HL-60 (cell line): ENCODE measurements at regions not wholly inside any gene's neighbourhood (a gene's known extent, or its start where the extent isn't known, plus 50 kb on each side); places are given as distances from the start of the nearest gene placed in this dataset.

Source experiments
- DNase-seq, 2 experiments: peaks; one replicate each; pipeline ENCODE4 v3.0.0-alpha.2; 2010 to 2020; ENCODE audit warnings: low read depth in 1 of 2, low spot score in 1 of 2
- H3K27ac ChIP-seq: fragments of 250-450 bp; sonication (Bioruptor Pico); replicated peaks from 2 replicates; pipeline ENCODE4 v1.5.1; 2020; ENCODE audit warnings: mild to moderate bottlenecking, moderate library complexity
- H3K27me3 ChIP-seq: fragments of 250-450 bp; sonication (Bioruptor Pico); 2 replicates; pipeline ENCODE4 v1.5.1; 2021; ENCODE audit warnings: mild to moderate bottlenecking, moderate library complexity; ENCODE audit not compliant: insufficient read depth, poor library complexity, severe bottlenecking
- H3K4me3 ChIP-seq: replicated peaks from 2 replicates; pipeline ENCODE4 v1.5.1; 2011; ENCODE audit warnings: mild to moderate bottlenecking, control low read depth, low read length; ENCODE audit not compliant: insufficient read depth
- GABPA ChIP-seq: IDR thresholded peaks from 2 replicates; pipeline ENCODE4 v1.6.1; 2012; ENCODE audit warnings: low read depth
- POLR2AphosphoS5 ChIP-seq: IDR thresholded peaks from 2 replicates; pipeline ENCODE4 v1.6.1; 2012; ENCODE audit warnings: low read depth
- SPI1 ChIP-seq: IDR thresholded peaks from 2 replicates; pipeline ENCODE4 v1.6.1; 2012; ENCODE audit warnings: low read depth, mild to moderate bottlenecking, borderline replicate concordance
- TF ChIP-seq, protein P1 (sequence below): IDR thresholded peaks from 2 replicates; pipeline ENCODE4 v1.6.1; 2012; ENCODE audit warnings: low read depth; ENCODE audit not compliant: insufficient replicate concordance
- TF ChIP-seq, protein P2 (sequence below): IDR thresholded peaks from one replicate; pipeline ENCODE4 v1.5.1; 2011; ENCODE audit warnings: low read length, control low read depth, inconsistent platforms; ENCODE audit not compliant: insufficient read depth

DNA sequence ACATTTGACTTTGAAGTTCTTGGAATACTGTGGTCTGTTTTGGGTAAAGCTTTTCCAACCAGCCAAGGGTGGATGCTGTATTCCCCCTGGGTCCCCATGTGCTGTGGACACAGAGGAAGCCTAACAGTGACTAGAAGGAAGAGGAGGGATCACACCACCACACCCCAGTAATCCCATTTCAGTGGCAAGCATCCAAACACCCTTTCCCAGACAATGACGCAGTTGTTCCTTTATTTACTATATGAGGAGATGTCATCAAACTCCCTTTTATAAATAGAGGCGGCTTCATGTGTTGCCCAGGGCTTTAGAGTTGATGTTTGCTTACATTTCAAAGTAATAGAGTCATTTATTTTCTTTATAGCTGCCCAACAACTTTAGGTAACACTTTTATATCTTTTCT, 959.4 kb upstream of the GYPC start:
- TF ChIP-seq GABPA (no peak), POLR2AphosphoS5 (no peak)
- TF ChIP-seq, protein P1, sequence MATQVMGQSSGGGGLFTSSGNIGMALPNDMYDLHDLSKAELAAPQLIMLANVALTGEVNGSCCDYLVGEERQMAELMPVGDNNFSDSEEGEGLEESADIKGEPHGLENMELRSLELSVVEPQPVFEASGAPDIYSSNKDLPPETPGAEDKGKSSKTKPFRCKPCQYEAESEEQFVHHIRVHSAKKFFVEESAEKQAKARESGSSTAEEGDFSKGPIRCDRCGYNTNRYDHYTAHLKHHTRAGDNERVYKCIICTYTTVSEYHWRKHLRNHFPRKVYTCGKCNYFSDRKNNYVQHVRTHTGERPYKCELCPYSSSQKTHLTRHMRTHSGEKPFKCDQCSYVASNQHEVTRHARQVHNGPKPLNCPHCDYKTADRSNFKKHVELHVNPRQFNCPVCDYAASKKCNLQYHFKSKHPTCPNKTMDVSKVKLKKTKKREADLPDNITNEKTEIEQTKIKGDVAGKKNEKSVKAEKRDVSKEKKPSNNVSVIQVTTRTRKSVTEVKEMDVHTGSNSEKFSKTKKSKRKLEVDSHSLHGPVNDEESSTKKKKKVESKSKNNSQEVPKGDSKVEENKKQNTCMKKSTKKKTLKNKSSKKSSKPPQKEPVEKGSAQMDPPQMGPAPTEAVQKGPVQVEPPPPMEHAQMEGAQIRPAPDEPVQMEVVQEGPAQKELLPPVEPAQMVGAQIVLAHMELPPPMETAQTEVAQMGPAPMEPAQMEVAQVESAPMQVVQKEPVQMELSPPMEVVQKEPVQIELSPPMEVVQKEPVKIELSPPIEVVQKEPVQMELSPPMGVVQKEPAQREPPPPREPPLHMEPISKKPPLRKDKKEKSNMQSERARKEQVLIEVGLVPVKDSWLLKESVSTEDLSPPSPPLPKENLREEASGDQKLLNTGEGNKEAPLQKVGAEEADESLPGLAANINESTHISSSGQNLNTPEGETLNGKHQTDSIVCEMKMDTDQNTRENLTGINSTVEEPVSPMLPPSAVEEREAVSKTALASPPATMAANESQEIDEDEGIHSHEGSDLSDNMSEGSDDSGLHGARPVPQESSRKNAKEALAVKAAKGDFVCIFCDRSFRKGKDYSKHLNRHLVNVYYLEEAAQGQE, result no peak
- H3K4me3 ChIP-seq, result no peak overlapping the region
- H3K27me3 ChIP-seq, result no peaks in the 10 kb centered on the region
- no peak overlapping the region for H3K27ac ChIP-seq
- DNase-seq, result no peak

DNA sequence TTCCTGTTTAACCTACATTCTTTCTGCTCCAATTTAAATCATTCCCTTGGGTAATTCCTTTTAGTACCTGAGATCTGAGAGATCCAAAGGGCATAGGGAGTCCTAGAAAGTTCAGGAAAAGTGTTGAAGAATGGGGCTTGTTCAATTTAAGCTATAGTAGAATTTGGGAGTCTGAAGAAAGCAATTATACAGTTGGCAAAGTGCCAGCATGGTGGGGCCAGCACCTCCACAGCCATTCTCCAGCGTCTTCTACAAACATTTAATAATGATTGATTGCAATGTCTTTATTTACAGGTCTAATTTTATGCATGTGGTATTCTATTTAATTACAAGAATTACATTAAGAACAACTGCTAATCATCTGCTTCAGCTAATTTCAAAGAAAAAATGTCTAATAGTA, 957.7 kb upstream of the GYPC start:
- TF ChIP-seq SPI1, result no peak
- TF ChIP-seq, protein P2, sequence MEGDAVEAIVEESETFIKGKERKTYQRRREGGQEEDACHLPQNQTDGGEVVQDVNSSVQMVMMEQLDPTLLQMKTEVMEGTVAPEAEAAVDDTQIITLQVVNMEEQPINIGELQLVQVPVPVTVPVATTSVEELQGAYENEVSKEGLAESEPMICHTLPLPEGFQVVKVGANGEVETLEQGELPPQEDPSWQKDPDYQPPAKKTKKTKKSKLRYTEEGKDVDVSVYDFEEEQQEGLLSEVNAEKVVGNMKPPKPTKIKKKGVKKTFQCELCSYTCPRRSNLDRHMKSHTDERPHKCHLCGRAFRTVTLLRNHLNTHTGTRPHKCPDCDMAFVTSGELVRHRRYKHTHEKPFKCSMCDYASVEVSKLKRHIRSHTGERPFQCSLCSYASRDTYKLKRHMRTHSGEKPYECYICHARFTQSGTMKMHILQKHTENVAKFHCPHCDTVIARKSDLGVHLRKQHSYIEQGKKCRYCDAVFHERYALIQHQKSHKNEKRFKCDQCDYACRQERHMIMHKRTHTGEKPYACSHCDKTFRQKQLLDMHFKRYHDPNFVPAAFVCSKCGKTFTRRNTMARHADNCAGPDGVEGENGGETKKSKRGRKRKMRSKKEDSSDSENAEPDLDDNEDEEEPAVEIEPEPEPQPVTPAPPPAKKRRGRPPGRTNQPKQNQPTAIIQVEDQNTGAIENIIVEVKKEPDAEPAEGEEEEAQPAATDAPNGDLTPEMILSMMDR, result no peak
- TF ChIP-seq, protein P1, result no peak
- no peak for TF ChIP-seq POLR2AphosphoS5
- TF ChIP-seq GABPA, result no peak
- Histone ChIP-seq H3K27me3 (no peaks in the 10 kb centered on the region), H3K27ac (no peak overlapping the region), H3K4me3 (no peak overlapping the region)
- no peak for DNase-seq

DNA sequence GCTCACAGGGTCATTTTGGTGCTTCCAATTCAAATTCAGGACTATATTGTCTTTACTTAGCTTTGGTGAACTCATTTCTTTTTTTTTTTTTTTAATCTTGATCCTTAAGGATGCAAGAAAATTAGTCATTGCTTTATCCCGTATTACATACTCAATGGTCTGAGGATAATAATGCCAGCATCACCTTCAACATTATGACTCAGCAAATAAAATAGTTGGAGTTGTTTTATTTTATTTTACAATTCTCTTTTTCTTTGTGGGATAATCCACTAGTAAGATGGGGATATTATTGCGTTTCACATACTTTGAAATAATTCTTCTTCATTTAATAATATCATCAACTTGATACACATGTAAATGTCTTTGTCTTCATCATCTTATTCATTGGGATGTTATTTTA, 954.9 kb upstream of the GYPC start:
- TF ChIP-seq, protein P2, result no peak
- no peak for TF ChIP-seq GABPA
- no peak for TF ChIP-seq POLR2AphosphoS5
- TF ChIP-seq, protein P1, result no peak
- TF ChIP-seq SPI1, result no peak
- no peak for DNase-seq

DNA sequence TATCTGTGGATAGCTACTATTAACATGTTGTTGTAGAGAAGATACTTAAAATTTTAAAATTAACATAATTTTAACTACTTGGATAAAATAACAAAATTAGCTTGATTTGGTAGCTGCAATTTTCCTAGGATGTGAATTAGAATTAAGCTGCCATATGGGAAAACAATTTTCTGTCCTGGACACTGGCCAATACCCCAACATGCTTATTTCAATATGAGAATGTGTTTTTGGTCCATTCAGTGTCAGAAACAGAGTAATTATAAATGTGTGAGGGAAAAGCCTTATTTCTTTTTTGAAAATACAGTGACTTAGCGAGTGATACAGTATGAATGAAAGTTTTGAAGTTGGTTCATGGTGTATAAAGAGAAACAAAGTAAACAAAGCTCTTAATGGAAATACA, 948.3 kb upstream of the GYPC start:
- no peaks in the 10 kb centered on the region for H3K27me3 ChIP-seq
- H3K4me3 ChIP-seq, result no peak overlapping the region
- TF ChIP-seq, protein P2, result no peak
- no peak for TF ChIP-seq GABPA
- TF ChIP-seq, protein P1, result no peak
- TF ChIP-seq SPI1, result no peak
- no peak for TF ChIP-seq POLR2AphosphoS5
- no peak for DNase-seq
- no peak overlapping the region for H3K27ac ChIP-seq

More for the DNA sequence above, 954.9 kb upstream of the GYPC start:
- H3K4me3 ChIP-seq, result no peak overlapping the region
- H3K27me3 ChIP-seq, result no peaks in the 10 kb centered on the region
- no peak overlapping the region for H3K27ac ChIP-seq
